HTR-8/SVneo (cell line): ENCODE measurements at regions not wholly inside any gene's neighbourhood (a gene's known extent, or its start where the extent isn't known, plus 50 kb on each side); places are given as distances from the start of the nearest gene placed in this dataset.
"Not testable (repeated sequence)": the region's sequence is repeated elsewhere in the genome, so short reads cannot be mapped to it uniquely, and the experiment has no call there.

Source experiments
- DNase-seq: peaks from one replicate; pipeline ENCODE4 v3.0.0; 2011; ENCODE audit warnings: low spot score, mixed read lengths; ENCODE audit not compliant: insufficient read length
- FAIRE-seq: peaks from 2 replicates; lab custom pipeline; 2011; peaks lifted over from hg19 to GRCh38; lab: Jason Lieb, UNC

GRCh38 chr6:153325661-153326060 lies 194.6 kb upstream of the RGS17 start:
- DNase-seq, result no peak
- FAIRE-seq, result no peak

- DNase-seq, result peak; percentile 13
- FAIRE-seq, result peak; percentile 52
Observed at GRCh38 chr6:153312634-153313033, 181.6 kb upstream of the RGS17 start.

GRCh38 chr6:153309651-153310050 lies 178.6 kb upstream of the RGS17 start:
- DNase-seq (no peak), FAIRE-seq (no peak)

- DNase-seq (no peak), FAIRE-seq (no peak)
Observed at GRCh38 chr6:153302133-153302532, 171.1 kb upstream of the RGS17 start.

GRCh38 chr6:153301602-153302001 lies 170.5 kb upstream of the RGS17 start:
- FAIRE-seq (no peak), DNase-seq (no peak)

GRCh38 chr6:153282456-153282855 lies 151.4 kb upstream of the RGS17 start:
- not testable (repeated sequence) for FAIRE-seq

GRCh38 chr6:153275997-153276396 lies 144.9 kb upstream of the RGS17 start:
- FAIRE-seq, result no peak
- no peak for DNase-seq

More at GRCh38 chr6:153282456-153282855, 151.4 kb upstream of the RGS17 start:
- not testable (repeated sequence) for DNase-seq

GRCh38 chr6:153272201-153272980 lies 141.3 kb upstream of the RGS17 start:
- DNase-seq (no peak), FAIRE-seq (no peak)

GRCh38 chr6:153263489-153263888 lies 132.4 kb upstream of the RGS17 start:
- FAIRE-seq (no peak), DNase-seq (no peak)

- no peak for DNase-seq
- no peak for FAIRE-seq
Observed at GRCh38 chr6:153251326-153251725, 120.2 kb upstream of the RGS17 start.

GRCh38 chr6:153237670-153238069 lies 106.6 kb upstream of the RGS17 start:
- FAIRE-seq (no peak), DNase-seq (no peak)

GRCh38 chr6:153231048-153231646 lies 100.1 kb upstream of the RGS17 start:
- FAIRE-seq (peak; percentile 80), DNase-seq (peak; percentile 32)

- DNase-seq (no peak), FAIRE-seq (no peak)
Observed at GRCh38 chr6:153218184-153218792, 87.2 kb upstream of the RGS17 start.

GRCh38 chr6:153216789-153217188 lies 85.7 kb upstream of the RGS17 start:
- FAIRE-seq, result no peak
- no peak for DNase-seq

- DNase-seq (no peak), FAIRE-seq (no peak)
Observed at GRCh38 chr6:153215242-153215641, 84.2 kb upstream of the RGS17 start.

- no peak for FAIRE-seq
Observed at GRCh38 chr6:153214436-153214835, 83.4 kb upstream of the RGS17 start.

GRCh38 chr6:153210083-153210482 lies 79.0 kb upstream of the RGS17 start:
- no peak for FAIRE-seq
- no peak for DNase-seq

More at GRCh38 chr6:153214436-153214835, 83.4 kb upstream of the RGS17 start:
- no peak for DNase-seq

- DNase-seq, result no peak
- FAIRE-seq, result no peak
Observed at GRCh38 chr6:153208706-153209105, 77.6 kb upstream of the RGS17 start.

GRCh38 chr6:153207617-153208016 lies 76.5 kb upstream of the RGS17 start:
- DNase-seq (no peak), FAIRE-seq (no peak)

GRCh38 chr6:153207006-153207405 lies 75.9 kb upstream of the RGS17 start:
- FAIRE-seq (no peak), DNase-seq (no peak)
